ENCODE measurements at regions not wholly inside any gene's neighbourhood (a gene's known extent, or its start where the extent isn't known, plus 50 kb on each side); places are given as distances from the start of the nearest gene placed in this dataset.
"Not testable (repeated sequence)": the region's sequence is repeated elsewhere in the genome, so short reads cannot be mapped to it uniquely, and the experiment has no call there.

DNA sequence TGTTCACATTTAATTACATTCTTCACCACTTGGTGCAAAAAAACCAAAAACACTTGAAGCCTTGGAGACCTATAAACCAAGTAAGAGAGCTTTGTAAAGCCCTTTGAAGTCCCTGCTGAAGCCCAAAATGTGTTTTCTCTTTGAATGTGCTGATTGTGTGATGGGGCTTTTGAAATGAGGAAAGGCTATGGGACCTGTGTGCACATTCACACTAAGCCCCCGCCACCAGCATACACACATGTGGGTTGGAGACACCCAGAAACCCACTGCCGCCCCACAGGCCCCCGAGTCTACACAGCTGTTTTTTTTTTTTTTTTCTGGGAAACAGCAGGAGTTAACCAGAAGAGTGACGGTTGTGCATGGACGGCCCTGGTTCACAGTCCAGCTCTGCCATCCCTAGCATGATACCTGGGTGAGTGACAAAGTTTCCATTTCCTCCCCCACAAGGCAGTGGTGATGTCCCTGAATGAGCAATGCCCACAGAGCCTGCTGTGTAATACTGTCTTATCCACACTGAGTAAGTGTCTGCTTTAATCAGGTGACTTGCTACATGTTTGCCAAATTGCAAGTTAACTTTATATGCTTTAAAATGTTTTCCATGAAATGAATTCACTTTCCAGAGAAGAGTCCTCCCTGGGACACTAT lies 154.6 kb upstream of the GDF10 start:
- no peak for DNase-seq

DNA sequence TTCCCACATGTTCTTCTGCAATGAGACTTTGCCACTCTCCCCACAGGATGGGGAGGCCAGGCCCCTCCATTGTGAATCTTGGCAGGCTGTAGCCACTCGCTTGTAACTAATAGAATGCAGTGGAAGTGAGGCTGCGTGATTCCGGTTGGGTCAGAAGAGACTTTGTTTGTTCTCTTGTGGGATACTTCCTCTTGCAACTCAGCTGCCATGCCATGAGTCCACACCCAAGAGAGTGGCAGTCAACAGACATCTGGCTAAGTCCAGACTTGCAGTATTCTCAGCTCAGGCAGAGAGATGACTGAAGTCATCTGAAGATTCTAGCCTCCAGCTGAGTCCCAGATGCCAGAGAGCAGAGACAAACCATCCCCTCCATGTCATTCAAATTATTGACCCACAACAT lies 153.4 kb upstream of the GDF10 start:
- no peak for DNase-seq

DNA sequence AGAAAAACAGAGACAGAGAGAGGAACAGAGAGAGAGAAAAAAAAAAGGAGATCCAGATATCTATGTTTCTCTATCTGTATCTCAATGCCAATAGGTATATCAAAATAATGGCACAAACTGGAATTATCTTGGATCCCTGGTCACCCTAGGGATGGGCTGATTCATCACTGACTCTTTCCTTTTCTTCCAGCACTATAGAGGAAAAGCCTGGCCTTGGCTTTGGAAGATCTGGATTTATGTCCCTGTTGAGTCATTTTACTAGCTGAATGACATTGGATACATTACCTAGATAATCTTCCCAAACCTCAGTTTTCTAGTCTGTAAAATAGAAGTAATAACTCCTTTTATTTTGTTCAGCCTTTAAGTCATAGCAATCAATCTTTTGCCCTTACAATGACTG lies 152.8 kb upstream of the GDF10 start:
- no peak for DNase-seq

DNA sequence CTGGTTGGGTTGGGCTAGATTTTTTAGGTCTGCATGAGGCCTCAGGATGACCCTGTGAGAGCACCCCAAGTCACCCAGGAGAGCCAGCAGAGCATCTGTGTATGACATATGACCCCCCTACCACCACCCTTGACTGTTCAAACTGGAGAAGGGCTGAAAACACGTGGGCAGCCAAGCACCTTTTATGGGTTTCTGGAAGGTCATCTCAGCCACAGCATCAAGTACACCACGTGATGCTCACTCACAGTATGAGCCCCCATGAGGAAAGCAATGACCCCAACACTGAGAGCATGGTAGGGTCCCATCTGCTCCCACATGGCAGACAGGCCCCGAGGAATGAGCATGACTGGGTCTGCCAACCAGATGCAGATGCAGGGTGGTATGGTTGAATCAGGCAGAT lies 149.4 kb upstream of the GDF10 start:
- no peak for DNase-seq

DNA sequence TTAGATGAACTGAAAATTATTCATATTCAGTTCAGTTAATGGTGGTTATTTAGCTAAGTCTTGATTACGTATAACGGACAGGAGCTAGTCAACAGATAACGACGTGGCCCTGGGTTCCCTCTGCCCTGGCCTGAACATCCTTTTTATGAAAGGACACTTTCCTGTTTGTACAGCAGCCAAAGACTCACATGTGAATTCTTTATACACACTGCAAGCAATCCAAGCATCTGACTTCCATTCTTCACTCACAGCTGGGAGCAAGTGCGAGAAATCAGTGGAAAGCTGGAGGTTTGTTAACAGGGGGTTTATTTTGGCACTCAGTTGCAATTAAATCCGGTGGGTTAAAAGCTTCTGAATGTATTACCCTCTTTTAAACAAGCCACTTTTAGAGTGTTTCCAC lies 148.1 kb upstream of the GDF10 start:
- no peak for DNase-seq

DNA sequence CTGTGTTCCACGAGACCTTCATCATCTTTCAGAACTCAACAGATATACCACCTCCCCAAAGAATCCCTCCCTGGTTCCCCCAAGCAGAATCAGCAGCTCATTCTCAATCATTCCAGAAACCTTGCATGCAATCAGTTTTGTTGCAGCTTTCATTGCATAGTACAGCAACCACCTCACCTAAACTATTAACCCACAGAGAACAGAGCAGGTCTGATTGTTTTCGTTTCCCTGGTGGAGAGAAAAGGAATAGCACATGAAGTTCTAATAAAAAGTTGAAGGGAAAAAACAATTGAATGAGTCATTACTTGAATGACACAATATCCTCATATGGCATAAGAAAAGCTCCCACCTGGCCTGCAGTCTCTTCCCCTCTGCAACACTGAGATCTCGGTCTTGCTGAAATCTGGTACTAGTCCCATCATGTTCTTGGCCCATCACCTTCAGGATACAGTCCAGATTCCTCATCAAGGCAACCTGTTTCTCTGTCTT lies 147.1 kb upstream of the GDF10 start:
- DNase-seq: no peak

DNA sequence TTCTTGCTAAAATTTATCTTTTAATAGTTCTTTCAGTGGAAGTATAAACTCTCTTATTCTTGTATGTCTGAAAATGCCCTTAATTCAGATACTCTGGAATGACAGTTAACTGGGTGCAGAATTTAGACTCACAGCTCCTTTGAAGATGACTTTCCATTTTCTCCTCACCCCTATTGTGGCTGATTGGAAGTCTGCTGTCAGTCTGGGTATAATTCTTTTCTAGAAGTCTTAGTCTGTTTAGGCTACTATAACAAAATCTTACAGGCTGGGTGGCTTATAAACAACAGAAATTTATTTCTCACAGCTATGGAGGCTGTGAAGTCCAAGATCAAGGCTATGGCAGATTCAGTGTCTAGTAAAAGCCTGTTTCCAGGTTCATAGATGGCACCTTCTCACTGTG lies 145.2 kb upstream of the GDF10 start:
- DNase-seq: no peak

DNA sequence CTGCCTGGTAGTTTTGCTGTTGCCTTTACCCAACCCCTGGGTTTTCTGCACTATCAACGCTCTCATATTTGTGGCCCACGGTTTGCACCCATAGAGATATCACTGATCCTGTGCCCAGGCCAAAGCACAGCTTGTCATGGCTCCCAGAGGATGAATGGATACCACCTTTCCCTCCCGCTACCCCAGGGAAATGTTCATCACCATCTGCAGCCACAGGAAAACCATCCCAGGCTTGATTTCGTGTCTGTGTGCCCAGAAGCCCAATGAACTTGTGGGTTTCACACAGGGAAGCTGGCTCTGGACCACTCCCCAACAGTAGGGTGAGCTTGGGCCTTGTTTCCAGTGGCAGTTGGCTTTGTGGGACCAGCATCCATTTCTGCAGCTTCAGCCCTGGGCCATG lies 143.1 kb upstream of the GDF10 start:
- DNase-seq: no peak

DNA sequence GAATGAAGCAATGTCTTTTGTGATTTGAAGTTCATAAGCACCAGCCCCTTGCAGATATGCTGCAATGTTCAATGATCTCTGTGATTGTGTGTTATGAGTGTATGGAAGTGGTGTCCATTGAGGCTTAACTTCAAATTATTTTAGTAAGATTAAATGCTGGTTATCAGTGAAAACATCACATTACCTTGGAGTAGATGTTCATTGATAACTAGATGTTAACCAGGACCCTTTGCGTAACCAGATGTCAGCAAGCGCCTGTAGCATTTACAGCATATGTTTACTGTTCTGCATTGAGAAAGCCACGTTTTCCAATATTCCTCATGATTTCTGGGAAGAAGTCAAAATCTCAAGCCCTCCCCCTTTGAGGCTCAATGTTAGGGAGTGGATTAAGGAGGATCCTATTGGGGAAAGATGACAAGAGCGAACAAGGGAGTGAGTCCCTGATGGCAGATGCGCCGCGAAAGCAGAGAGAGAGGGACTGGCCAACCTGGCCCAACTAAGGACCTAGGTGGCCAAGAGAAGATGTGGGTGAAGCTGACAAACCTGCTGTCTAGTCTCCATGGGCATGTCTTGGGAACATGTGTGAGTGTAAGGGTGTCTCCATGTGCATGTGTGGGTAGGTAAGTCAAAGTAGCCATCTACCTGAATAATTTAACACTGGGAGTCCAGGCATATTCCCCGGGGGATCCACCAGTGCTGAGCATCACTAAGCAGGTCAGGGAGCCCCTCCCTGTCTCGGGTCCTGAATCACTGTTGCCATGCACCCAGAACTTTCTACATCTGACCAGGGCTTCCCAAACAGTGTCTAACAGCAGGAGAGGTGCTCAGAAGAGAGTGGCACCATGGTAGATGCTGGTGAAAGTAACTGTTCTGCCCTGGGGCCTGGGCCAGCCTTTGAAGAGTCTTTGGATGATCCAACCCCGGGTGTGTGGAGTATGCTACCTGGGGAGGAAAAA lies 141.6 kb upstream of the GDF10 start:
- DNase-seq: no peak

DNA sequence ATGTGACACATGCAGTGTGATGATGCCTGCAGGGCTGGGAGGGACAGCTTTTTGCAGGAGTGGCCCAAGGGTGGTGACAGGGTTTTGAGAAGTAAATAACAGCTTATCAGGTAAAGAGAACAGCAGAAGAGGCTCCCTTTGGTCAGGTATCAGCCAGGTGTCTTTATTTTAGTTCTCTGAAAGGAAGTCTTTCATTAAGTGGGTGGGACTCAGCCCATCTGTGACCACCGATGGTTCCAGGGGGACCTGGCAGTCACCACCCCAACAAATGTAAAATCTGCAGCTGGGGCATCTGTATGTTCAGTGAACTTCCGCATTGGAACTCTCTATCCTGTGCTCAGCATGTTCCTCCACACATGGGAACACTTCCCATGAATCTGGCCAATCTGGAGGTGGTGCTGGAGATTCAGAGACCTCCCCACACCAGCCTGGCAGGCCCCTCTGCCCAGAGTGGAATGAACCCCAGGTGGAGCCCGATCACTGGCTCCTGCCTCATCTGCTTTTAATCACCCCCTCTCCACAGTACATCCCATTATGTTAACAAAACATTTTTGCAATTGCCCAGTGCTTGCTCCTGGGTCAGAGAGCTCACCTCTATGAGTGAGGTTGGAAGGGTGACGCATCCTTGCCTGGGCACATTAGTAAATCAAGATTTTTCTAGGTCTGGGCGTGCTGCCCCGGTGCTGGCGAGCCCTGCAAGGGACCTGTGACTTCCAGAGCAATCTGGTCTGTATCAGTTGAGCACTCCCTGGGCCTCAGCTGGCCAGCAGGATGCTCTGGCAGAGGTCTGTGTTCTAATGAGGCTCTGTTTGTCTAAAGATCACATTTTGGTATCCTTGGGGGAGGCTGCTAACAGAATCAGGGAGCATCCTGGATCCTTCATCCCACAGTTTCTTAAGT lies 140.4 kb upstream of the GDF10 start:
- DNase-seq: no peak

DNA sequence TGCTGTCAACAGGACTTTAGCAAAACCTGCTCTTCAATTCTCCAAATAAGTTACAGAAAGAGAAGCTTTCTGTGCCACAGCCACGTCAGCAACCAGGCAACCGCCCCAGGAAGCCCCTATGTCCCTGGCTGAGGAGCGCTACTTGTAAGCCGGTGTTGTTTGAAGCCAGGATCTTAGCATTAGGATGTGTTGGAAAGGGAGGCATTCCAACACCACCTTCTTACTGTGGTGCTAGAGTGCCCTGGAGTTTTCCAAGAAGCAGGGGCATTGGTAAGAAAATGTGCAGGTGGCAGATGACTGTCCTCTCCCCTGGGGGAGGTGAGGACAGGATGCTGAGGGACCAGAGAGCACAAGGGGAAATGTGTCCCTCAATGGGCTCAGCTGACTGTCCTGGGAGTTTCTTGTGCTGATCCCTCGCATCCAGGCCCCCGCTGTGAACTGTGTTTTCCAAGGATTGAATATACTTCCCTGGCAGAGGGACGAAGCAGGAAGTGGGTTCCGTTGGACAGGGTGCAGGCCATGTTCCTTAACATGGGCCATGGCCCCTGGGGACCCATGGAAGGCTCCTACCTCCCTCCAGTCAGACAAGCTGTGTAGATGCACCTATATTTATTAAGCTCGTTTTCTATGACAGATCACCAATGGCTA lies 139.6 kb upstream of the GDF10 start:
- no peak for DNase-seq

DNA sequence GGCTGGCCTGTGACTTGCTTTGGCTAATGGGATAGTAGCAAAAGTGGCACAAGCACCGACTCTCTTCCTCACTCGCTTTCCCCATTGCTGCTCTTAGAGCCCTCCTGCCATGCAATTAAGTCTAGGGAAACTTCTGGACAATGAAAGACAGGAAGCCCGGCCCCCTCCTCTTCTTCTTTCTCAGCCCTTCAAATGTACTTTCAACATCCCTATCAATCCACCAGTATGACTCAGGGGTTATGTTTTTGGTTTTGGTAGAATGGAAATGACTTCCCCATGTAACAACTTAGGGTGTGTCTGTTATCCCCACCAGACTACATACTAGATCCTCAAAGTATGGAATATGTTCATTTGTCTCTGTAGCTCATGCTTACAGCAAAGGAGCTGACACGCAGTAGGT lies 139.0 kb upstream of the GDF10 start:
- no peak for DNase-seq

DNA sequence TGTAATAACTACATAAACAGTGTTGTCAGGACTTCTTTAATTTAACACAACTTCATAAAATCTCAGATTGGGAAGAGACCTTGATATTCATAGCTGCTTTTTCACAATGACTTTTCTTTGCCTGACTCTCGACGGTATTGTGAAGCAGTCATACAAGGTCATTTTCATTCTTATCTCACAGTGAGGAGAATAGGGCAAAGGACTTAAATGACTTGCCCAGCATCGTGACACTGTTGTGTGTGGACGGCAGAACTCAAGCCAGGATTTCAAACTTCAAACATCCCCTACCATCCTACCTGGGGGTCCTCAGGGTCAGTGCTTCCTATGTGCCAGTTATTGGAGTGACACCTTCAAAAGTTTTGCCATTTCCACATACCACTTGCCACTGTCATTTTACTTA lies 138.5 kb upstream of the GDF10 start:
- no peak for DNase-seq

DNA sequence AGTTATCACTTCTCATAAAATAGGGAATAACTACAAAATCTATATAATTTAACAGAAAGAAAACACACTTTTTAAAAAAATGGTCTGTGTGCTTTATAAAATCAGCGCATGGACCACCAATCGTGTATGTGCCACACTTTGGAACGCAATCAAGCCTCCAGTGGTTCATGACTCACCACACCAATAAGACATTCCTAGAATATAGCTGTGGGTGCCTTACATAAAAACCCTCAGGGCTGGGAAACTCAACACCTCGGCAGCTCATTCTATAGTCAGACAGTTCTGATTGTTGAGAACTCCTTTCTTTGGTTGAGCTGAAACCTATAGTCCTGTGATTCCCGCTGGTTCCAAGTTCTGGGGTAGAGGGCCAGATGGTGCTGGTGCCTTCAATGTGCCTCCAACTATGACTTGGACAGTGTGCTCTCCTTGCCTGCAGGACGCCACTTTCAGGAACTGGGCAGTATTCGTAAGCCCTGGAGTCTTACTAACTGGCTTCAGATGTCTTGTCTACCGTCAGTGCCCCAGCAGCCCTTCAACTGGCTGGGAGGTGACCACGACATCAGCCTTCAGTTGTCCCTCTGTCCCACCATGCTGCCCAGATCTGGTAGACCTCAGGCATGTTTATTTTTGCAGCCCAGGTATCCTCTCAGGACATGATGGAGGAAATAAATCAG lies 135.7 kb upstream of the GDF10 start:
- no peak for DNase-seq

DNA sequence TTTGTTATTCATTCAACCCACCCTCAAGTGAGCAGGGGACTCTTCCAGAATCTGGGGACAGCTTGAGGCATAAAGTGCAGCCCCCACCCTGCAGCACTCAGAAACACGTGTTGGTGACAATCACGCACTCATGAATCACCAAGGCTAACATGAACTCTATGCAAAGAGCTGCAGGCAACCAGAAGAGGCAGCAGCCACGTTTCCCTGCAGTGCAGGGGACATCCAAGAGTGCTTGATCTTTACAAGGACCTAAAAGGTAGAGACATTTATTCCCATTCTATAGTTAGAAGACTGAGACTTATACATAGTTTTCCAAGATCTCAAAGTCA lies 135.2 kb upstream of the GDF10 start:
- no peak for DNase-seq

DNA sequence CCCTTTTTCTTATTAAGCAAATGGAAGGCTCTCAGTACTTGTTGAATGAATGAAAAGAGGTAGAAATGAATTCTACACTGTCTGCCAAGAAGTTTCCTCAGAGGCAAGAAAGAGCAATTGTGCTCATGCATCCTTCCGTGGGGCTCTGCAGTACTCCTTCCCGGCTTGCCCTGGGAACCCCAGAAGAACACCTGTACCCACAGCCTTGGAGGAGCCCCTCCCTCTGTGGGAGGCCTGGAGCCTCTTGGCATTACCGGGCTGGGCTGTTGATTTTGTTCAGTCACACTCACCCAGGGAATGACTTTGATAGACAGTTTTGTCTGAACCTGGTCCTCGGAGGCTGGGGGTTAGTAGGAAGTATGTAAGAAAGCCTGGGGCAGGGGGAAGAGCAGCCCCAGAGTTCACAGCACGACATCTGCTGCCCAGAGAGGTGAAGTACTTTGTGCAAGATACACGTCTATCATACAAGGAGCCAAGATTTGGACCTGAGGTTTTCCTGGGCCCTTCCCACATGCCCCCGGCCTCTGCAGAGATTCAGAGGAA lies 134.8 kb upstream of the GDF10 start:
- DNase-seq: no peak

DNA sequence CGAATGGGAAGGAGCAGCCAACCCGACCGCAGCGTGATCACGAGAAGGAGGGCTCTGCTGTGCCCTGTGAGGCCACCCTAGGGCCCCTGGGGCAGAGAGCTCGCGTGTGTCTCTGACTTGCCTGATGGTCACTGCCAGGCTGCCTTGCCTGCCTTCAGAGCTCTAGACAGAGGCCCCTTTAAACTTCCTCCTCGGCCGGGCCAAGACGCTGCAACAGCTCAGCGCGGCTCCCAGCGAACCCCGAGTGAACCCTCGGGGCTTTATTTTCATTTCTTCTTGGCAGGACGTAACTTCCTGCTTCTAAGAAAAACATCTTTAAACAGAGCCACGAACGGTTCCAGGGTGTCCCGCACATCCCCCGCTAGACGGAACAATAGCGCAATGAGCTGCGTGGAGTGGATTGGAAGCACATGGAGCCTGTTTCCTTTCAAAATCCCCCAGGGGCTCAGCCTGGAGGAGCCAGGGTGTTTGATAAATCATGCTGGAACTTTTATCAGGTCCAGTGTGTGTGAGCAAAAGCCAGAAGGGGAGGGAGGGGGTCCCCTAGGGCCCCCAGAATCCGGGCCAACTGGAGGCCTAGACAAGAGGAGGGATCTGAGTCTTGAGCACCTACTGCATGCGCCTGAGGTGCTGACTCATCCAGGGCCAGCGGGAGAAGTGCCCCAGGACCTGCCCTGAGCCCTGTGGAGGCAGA lies 134.1 kb upstream of the GDF10 start:
- peak; percentile 58 for DNase-seq

DNA sequence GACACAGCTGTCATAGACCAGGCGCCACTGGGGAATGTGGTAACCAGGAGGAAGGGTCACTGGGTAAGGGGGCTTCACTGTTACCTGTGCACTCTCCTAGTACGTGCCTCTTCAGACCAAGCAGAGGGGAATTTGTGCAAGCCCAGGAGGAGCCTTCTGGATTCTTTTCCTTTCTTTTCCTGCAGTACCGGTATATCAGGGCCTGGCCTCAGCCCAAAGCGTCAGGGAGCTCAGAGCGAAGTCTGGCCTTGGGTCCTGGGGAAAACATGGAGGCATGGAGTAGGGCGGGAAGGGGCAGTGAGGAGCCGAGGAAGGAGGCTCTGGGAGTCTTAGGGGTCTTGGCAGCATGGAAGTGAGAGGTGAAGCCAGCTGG lies 133.6 kb upstream of the GDF10 start:
- DNase-seq: no peak

DNA sequence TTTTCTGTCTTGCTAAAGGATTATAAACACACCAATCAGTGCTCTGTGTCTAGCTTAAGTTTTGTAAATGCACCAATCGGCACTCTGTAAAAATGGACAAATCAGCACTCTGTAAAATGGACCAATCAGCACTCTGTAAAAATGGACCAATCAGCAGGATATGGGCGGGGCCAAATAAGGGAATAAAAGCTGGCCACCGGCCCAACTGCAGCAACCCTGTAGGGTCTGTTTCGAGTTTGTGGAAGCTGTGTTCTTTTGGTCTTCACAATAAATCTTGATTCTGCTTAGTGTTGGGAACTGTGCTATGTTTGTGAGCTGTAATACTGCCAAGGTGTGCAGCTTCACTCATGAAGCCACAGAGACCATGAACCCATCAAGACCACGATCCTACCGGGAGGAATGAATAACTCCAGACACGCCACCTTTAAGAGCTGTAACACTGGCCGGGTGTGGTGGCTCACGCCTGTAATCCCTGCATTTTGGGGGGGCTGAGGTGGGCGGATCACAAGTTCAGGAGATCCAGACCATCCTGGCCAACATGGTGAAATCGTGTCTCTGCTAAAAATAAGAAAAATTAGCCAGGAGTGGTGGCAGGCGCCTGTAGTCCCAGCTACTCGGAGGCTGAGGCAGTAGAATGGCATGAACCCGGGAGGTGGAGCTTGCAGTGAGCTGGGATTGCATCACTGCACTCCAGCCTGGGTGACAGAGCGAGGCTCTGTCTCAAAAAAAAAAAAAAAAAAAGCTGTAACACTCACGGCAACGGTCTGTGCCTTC lies 133.0 kb upstream of the GDF10 start:
- DNase-seq: not testable (repeated sequence)

DNA sequence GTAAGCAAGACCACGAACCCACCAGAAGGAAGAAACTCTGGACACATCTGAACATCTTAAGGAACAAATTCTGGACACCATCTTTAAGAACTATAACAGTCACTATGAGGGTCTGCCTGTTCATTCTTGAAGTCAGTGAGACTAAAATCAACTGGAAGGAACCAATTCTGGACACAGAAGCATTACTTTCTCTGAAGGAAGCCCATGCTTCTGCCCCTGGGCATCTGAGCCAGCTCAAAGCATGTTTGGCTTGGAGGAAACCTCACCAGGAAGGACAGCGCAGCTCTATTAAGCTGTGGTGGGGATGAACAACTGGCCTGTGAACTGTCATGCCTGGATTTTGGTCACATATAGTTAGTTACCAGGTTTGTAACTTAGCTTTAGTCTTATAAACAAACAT lies 132.4 kb upstream of the GDF10 start:
- DNase-seq: no peak

DNA sequence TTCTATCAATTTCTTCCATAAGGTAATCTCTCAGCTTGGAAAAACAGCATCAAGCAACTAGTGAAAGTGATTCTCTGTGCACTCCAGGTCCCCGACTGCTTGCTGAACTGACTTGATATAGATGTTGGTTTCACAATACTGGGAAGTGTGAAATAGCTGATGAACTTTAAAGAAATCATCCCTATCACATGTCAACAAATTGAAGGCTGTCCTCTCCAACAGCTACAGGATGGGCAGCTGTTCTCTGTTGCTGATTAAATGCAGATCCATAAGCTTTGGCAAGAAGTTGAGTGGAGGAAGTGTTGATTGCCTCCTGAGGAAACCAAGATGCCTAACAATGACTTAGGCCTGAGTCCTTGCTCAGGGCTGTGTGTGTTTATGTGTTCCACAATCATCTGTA lies 130.4 kb upstream of the GDF10 start:
- DNase-seq: no peak
